ENCODE measurements at regions not wholly inside any gene's neighbourhood (a gene's known extent, or its start where the extent isn't known, plus 50 kb on each side); places are given as distances from the start of the nearest gene placed in this dataset.

- DNase-seq (ENCODE audit: extremely low spot score, unreplicated experiment): no peak
- no peaks in the 10 kb centered on the region for H3K9me3 Mint-ChIP-seq
- H3K27me3 Mint-ChIP-seq: no peaks in the 10 kb centered on the region
- no peak for TF ChIP-seq CTCF (conservative IDR thresholded peaks at IDR 0.05)
- no peaks in the 10 kb centered on the region for H3K36me3 Mint-ChIP-seq
- no peak overlapping the region for H3K27ac Mint-ChIP-seq
- H3K4me3 Mint-ChIP-seq: no peak overlapping the region
- H3K4me1 Mint-ChIP-seq (ENCODE audit: unreplicated experiment): peaks cover 6% of the 10 kb centered on the region
Measured at GRCh38 chr2:157174321-157174720, 83.2 kb upstream of the GALNT5 start.

- Mint-ChIP-seq H3K27ac (no peak overlapping the region), H3K36me3 (no peaks in the 10 kb centered on the region), H3K4me1 (ENCODE audit: unreplicated experiment) (peaks cover 6% of the 10 kb centered on the region), H3K9me3 (no peaks in the 10 kb centered on the region), H3K4me3 (no peak overlapping the region), H3K27me3 (peaks cover 2% of the 10 kb centered on the region)
- DNase-seq (ENCODE audit: extremely low spot score, unreplicated experiment): no peak
- TF ChIP-seq CTCF (conservative IDR thresholded peaks at IDR 0.05): no peak
Measured at GRCh38 chr2:157176602-157177001, 80.9 kb upstream of the GALNT5 start.

GRCh38 chr2:157178874-157179273, 78.6 kb upstream of the GALNT5 start:
- no peaks in the 10 kb centered on the region for H3K36me3 Mint-ChIP-seq
- no peak for DNase-seq (ENCODE audit: extremely low spot score, unreplicated experiment)
- no peak overlapping the region for H3K4me3 Mint-ChIP-seq
- peaks cover 2% of the 10 kb centered on the region for H3K27me3 Mint-ChIP-seq
- H3K9me3 Mint-ChIP-seq: no peaks in the 10 kb centered on the region
- peaks cover 1% of the 10 kb centered on the region for H3K4me1 Mint-ChIP-seq (ENCODE audit: unreplicated experiment)
- no peak for TF ChIP-seq CTCF (conservative IDR thresholded peaks at IDR 0.05)
- H3K27ac Mint-ChIP-seq: no peak overlapping the region

GRCh38 chr2:157179324-157180105, 78.0 kb upstream of the GALNT5 start:
- H3K36me3 Mint-ChIP-seq: no peaks in the 10 kb centered on the region
- H3K9me3 Mint-ChIP-seq: no peaks in the 10 kb centered on the region
- no peak overlapping the region for H3K4me3 Mint-ChIP-seq
- no peak for TF ChIP-seq CTCF (conservative IDR thresholded peaks at IDR 0.05)
- no peaks in the 10 kb centered on the region for H3K4me1 Mint-ChIP-seq (ENCODE audit: unreplicated experiment)
- peaks cover 2% of the 10 kb centered on the region for H3K27me3 Mint-ChIP-seq
- no peak for DNase-seq (ENCODE audit: extremely low spot score, unreplicated experiment)
- no peak overlapping the region for H3K27ac Mint-ChIP-seq

GRCh38 chr2:157180359-157180758, 77.1 kb upstream of the GALNT5 start:
- H3K4me1 Mint-ChIP-seq (ENCODE audit: unreplicated experiment): no peaks in the 10 kb centered on the region
- no peak overlapping the region for H3K27ac Mint-ChIP-seq
- no peak overlapping the region for H3K4me3 Mint-ChIP-seq
- no peak for DNase-seq (ENCODE audit: extremely low spot score, unreplicated experiment)
- TF ChIP-seq CTCF (conservative IDR thresholded peaks at IDR 0.05): no peak
- H3K36me3 Mint-ChIP-seq: no peaks in the 10 kb centered on the region
- peaks cover 2% of the 10 kb centered on the region for H3K27me3 Mint-ChIP-seq
- H3K9me3 Mint-ChIP-seq: no peaks in the 10 kb centered on the region
